Testis (tissue), 2 donors: ENCODE measurements at regions not wholly inside any gene's neighbourhood (a gene's known extent, or its start where the extent isn't known, plus 50 kb on each side); places are given as distances from the start of the nearest gene placed in this dataset.

ENCODE experiments used
- POLR2A ChIP-seq: fragments of 450-650 bp; IDR thresholded peaks from one replicate; pipeline ENCODE4 v1.6.1; 2017; ENCODE audit warnings: antibody characterized with exemption, mild to moderate bottlenecking, moderate library complexity
- TF ChIP-seq, protein P1 (sequence below), 3 experiments: fragments of 450-650 bp in 2 of 3; fragments of 200-600 bp in 1 of 3; sonication (generic) in 1 of 3; IDR thresholded peaks; one replicate each; pipeline ENCODE4 v1.5.1; 2016 to 2019; ENCODE audit warnings: antibody characterized with exemption in 3 of 3, mild to moderate bottlenecking in 2 of 3, moderate library complexity in 1 of 3

DNA sequence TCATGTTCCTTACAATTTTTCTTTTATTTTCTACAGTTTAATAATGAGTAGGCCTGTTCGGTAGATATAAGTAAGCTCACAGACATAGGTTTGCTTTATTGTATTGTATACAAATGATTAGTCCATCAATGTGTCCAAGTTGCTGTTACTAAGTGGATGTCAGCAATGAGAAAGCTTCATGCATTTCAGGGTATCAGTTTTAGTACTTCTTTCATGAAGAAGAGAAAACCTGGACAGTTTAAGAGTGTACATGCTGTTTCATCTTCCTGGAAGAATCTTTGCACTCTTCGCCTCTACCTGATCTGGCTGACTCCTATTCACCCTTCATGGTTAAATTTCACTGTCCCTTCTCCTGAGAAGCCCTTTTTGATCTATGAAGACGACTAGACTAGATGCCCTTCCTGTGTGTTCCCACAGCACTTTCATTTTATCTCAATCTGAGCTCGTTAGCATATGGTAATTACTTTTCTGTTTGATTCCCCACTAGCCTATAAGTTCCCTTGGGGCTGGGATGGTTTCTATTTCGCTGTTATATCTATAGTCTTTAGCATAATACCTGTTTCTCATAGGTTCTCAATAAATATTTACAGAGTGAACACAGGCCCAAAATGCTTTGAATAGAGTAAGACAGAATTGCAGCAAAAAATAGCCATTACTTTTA lies 70.7 kb downstream of the CETN3 start:
- TF ChIP-seq, protein P1, sequence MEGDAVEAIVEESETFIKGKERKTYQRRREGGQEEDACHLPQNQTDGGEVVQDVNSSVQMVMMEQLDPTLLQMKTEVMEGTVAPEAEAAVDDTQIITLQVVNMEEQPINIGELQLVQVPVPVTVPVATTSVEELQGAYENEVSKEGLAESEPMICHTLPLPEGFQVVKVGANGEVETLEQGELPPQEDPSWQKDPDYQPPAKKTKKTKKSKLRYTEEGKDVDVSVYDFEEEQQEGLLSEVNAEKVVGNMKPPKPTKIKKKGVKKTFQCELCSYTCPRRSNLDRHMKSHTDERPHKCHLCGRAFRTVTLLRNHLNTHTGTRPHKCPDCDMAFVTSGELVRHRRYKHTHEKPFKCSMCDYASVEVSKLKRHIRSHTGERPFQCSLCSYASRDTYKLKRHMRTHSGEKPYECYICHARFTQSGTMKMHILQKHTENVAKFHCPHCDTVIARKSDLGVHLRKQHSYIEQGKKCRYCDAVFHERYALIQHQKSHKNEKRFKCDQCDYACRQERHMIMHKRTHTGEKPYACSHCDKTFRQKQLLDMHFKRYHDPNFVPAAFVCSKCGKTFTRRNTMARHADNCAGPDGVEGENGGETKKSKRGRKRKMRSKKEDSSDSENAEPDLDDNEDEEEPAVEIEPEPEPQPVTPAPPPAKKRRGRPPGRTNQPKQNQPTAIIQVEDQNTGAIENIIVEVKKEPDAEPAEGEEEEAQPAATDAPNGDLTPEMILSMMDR (IDR thresholded peaks at IDR 0.05): no peak
- no peak for TF ChIP-seq POLR2A
